IPS-15b (cell line): ENCODE measurements at regions not wholly inside any gene's neighbourhood (a gene's known extent, or its start where the extent isn't known, plus 50 kb on each side); places are given as distances from the start of the nearest gene placed in this dataset.

Experiments
- H3K27me3 ChIP-seq: one replicate; pipeline ENCODE4 v1.6.1; 2013; ENCODE audit warnings: low read length; ENCODE audit not compliant: control insufficient read depth, insufficient read depth
- H3K36me3 ChIP-seq: one replicate; pipeline ENCODE4 v1.6.1; 2013; ENCODE audit warnings: low read length; ENCODE audit not compliant: control insufficient read depth, insufficient read depth
- H3K4me1 ChIP-seq: one replicate; pipeline ENCODE4 v1.6.1; 2013; ENCODE audit warnings: mild to moderate bottlenecking, low read length; ENCODE audit not compliant: control insufficient read depth, insufficient read depth
- H3K4me3 ChIP-seq: one replicate; pipeline ENCODE4 v1.5.1; 2013; ENCODE audit warnings: low read depth, low read length
- H3K9ac ChIP-seq: one replicate; pipeline ENCODE4 v1.6.1; 2013; ENCODE audit warnings: low read depth, mild to moderate bottlenecking, low read length
- H3K9me3 ChIP-seq: one replicate; pipeline ENCODE4 v1.6.1; 2013; ENCODE audit warnings: mild to moderate bottlenecking, low read length; ENCODE audit not compliant: control insufficient read depth, insufficient read depth

DNA sequence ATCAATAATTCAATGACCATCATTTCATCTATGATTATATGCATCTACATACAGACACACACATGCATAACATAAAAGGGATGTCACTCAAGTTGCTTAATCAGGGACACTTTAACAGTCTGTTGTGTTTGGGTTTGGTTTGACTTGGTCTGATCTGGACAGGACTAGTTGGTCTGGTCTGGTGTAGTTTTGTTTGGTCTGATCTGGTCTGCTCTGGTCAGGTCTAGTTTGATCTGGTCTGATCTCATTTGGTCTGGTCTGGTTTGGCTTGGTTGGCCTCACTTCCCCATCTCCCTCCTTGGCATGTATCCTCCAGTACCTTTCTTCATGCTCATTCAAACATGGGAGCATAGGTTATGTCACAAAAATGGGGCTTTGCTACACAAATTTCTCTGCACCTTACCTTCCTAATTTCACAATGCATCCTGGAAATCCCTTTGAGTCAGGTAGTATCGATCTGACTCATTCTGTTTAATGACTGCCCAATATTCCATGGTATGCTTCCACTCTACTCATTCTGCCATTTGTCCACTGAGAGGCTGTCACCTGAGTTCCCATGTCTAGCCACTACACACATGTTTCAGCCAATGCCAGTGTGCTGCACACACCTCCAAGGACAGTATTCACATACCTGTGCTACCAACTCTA lies 73.0 kb upstream of the TPM1 start:
- H3K9ac ChIP-seq = no peak overlapping the region
- H3K9me3 ChIP-seq = no peaks in the 10 kb centered on the region
- H3K27me3 ChIP-seq = no peaks in the 10 kb centered on the region
- H3K36me3 ChIP-seq = no peaks in the 10 kb centered on the region
- H3K4me1 ChIP-seq = peaks cover 4% of the 10 kb centered on the region
- H3K4me3 ChIP-seq = no peak overlapping the region

DNA sequence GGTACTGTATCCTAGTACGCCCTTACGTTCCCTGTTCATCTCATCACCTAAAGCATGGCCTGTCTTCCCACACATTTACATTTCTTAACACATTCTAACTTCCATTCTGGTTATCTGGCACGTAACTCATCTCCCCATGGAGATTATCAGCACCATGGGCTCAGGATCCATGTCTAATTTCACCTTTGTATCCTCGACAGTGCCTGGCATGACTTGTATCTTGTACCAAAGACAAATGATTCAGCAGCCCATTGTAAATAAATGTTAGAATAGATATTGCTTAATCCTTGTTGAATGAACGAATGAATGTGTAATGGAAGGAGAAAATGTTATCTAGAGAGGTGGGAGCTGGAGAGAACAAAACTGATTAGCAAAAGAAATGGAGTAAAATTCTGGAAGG lies 69.7 kb upstream of the TPM1 start:
- H3K27me3 ChIP-seq = no peaks in the 10 kb centered on the region
- H3K4me1 ChIP-seq = peaks cover 6% of the 10 kb centered on the region
- H3K4me3 ChIP-seq = no peak overlapping the region
- no peaks in the 10 kb centered on the region for H3K9me3 ChIP-seq
- H3K9ac ChIP-seq = no peak overlapping the region
- H3K36me3 ChIP-seq = no peaks in the 10 kb centered on the region

DNA sequence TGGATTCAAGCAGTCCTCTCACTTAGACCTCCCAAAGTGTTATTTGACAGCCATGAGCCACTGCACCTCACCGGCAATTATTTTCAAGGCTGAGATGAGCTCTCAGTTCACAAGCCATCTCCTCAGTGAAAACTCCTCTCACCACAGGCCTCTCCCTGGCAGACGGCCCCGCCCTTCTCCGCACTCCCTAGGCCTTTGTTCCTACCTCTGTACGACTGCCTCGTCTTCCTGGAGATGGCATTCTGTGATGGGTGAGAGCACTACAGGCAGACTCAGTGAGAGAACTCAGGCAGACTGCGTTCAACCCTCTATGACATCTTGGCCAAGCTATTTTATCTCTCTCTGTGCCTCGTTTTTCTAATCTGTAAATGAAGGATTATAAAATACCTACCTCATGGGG lies 67.0 kb upstream of the TPM1 start:
- no peak overlapping the region for H3K4me3 ChIP-seq
- no peaks in the 10 kb centered on the region for H3K36me3 ChIP-seq
- no peaks in the 10 kb centered on the region for H3K9me3 ChIP-seq
- peaks cover 2% of the 10 kb centered on the region for H3K4me1 ChIP-seq
- H3K27me3 ChIP-seq = no peaks in the 10 kb centered on the region
- no peak overlapping the region for H3K9ac ChIP-seq

DNA sequence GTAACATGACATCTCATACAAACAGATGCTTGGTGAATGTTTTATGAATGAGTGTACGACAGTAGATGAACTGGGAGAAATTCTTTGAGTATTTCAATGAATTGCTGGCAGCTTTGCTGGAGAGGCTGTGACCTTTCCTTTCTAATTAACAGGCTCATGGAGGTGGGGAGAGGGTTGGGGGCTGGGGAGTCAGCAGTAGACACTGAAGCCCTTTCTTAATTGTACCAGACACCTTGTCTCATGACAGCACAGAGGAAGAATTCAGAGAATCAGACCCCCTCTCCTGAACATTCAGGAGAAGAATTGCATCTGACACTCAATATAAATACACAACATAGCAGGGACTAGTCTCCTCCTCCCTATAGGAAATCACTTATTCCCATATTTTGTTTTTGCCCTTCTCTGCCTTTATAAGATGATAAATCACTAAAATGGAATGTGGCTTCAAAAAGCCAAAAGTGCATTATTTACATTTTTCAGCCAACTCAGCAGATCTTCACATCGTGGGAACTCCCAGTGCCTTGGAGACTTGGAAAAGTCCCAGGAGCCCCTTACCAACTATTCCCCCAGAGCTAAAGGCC lies 66.2 kb upstream of the TPM1 start:
- Histone ChIP-seq H3K4me3 (no peak overlapping the region), H3K4me1 (peaks cover 2% of the 10 kb centered on the region), H3K9ac (no peak overlapping the region), H3K36me3 (no peaks in the 10 kb centered on the region), H3K9me3 (no peaks in the 10 kb centered on the region), H3K27me3 (no peaks in the 10 kb centered on the region)

DNA sequence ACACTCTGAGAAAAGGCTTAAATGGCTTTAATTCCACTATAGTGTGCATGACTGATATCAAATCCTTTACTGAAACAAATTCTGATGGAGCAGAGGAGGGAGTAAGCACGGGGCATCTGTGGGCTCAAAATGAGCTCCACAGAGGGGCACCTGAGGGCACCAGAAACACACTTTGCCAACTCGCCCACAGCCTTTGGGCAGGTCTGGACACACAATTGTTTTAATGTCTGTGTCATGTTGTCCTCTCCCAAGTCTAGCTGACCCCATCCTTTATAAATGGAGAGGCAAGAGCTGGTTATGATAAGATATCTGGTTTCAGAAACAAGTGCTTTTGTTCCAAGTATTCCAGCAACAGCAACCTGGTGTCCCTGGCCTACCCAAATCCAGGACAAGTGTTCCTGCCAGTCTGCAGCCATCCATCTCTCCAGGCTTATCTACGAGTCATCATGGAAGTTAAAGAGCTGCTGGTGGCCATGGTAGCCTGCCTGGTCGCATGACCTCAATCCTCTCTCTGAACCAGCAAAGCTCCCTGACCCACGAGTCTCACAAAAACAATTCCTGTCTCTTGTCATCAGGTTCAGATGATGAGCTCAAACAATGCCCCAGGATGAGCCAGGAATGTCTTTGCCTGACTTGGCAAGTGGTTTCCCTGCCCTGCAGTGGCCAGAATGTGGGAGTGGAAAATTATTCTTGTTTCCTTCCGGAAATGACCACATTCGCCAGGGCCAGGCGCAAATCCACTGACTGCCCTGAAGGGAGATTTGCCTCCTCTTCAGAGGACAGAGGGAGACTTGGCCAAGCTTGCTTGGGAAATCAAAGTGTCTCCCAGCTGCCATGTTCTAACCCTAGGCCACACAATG lies 64.4 kb upstream of the TPM1 start:
- Histone ChIP-seq H3K4me3 (no peak overlapping the region), H3K9ac (no peak overlapping the region)

DNA sequence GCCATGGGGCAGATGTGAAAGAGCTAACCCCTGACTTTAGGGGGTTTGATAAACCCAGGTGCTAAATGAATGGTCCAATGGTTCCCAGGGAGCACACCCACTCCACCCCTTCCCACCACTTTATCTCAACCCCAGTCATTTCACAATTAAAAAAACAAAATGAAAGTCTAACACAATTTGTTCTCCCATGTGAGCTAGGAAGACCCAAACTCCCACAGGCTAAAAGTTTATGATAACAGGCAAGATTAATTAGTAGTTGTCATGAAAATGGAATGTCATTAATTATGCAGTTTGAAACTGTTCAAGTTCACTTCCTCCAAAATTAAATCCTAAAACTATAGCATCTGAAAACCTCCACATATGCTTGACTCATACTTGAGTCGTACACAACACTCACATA lies 63.3 kb upstream of the TPM1 start:
- no peak overlapping the region for H3K9ac ChIP-seq
- peaks cover 2% of the 10 kb centered on the region for H3K4me1 ChIP-seq
- H3K27me3 ChIP-seq = no peaks in the 10 kb centered on the region
- no peaks in the 10 kb centered on the region for H3K9me3 ChIP-seq
- no peak overlapping the region for H3K4me3 ChIP-seq
- H3K36me3 ChIP-seq = no peaks in the 10 kb centered on the region

More for the DNA sequence above, 64.4 kb upstream of the TPM1 start:
- no peaks in the 10 kb centered on the region for H3K36me3 ChIP-seq
- H3K27me3 ChIP-seq = no peaks in the 10 kb centered on the region
- H3K9me3 ChIP-seq = no peaks in the 10 kb centered on the region
- peaks cover 2% of the 10 kb centered on the region for H3K4me1 ChIP-seq

DNA sequence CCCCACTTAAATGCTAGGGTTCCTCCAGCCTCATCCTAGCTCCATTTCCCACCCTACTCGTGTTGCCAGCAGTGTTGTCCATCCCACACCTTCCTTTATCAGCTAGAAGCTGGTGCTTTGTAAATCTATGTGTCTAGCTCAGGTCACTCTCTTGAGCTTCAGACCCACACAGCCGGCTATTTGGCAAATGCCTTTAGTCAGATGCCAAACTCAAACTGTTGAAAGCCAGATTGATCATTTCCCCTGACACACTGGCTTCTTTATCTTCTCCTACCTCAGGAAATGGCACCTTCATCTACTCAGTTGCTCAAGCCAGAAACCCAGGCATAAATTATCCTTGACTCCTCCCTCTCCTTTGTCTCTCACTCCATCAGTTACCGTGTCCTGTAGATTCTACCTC lies 61.5 kb upstream of the TPM1 start:
- Histone ChIP-seq H3K4me1 (no peaks in the 10 kb centered on the region), H3K9ac (no peak overlapping the region), H3K36me3 (no peaks in the 10 kb centered on the region), H3K9me3 (no peaks in the 10 kb centered on the region), H3K27me3 (no peaks in the 10 kb centered on the region), H3K4me3 (no peak overlapping the region)

DNA sequence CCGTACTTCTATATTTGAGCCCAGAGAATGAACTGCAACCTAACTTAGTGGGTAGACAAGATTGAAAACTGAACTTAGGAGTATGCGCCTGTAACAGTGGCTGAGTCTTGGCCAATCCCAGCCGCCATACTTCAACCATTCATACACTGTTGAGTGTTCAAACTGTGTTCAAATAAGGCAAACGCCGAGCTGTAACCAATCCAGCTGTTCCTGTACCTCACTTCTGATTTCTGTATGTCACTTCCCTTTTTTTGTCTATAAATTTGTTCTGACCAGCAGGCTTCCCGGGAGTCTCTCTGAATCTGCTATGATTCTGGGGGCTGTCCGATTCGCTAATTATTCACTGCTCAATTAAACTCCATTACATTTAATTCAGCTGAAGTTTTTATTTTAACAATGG lies 58.6 kb upstream of the TPM1 start:
- Histone ChIP-seq H3K4me3 (no peak overlapping the region), H3K9me3 (no peaks in the 10 kb centered on the region), H3K4me1 (no peaks in the 10 kb centered on the region), H3K27me3 (no peaks in the 10 kb centered on the region), H3K9ac (no peak overlapping the region), H3K36me3 (no peaks in the 10 kb centered on the region)

DNA sequence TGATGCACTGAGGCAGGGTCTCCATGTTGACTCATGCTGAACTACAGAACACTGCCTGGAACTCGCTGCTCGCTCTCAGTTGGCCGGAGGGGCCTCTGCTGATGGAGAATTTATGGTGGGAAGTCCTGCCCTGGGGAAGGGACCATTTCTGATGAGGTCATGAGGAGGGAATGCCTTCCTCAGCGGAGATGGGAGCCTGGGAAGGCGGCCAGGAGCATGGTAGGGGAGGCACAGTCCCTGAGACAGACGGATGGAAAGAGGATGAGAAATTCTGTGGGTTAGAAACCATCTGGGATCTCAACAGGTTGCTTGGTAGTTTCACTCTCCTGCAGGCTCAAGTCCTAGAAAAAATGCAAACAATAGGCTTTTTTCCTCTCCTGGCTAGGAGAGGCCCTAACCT lies 56.8 kb upstream of the TPM1 start:
- Histone ChIP-seq H3K9me3 (no peaks in the 10 kb centered on the region), H3K27me3 (no peaks in the 10 kb centered on the region), H3K36me3 (no peaks in the 10 kb centered on the region), H3K9ac (no peak overlapping the region), H3K4me3 (no peak overlapping the region), H3K4me1 (no peaks in the 10 kb centered on the region)

DNA sequence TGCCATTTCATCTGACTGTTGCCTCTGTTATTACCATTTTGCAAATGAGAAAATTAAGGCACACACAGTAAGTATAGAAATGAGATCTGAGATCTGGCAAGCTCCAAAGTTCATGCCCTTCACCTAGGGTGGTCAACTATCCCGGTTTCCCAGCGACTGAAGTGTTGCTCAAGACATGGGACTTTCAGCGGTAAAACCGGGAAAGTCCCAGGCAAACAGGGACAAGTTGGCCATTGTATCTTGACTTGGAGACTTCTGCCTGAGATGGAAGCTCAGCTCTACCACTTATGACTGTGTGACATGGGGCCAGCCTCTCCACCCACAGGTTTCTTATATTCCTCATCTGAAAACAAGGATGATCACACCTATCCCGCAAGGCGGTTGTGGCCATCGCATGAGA lies 55.6 kb upstream of the TPM1 start:
- Histone ChIP-seq H3K27me3 (no peaks in the 10 kb centered on the region), H3K9ac (no peak overlapping the region), H3K36me3 (no peaks in the 10 kb centered on the region), H3K4me1 (no peaks in the 10 kb centered on the region), H3K4me3 (no peak overlapping the region), H3K9me3 (no peaks in the 10 kb centered on the region)

DNA sequence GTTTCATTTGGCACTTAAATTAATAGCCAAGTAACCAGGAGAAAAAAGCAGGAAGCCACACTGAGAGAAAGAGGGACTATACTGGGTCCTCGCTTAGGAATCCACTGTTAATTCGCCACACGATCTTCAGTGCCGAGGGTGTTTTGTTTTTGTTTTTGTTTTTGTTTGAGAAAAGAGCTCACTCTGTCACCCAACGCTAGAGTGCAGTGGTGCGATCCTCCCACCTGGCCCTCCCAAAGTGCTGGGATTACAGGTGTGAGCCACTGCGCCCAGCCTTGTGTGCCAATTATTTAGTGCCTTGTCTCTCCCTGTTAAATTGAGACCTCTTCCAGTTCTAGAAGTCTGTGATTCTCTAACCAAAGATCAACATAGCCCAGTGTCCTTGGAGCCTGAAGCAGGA lies 53.8 kb upstream of the TPM1 start:
- Histone ChIP-seq H3K9ac (no peak overlapping the region), H3K27me3 (no peaks in the 10 kb centered on the region), H3K9me3 (no peaks in the 10 kb centered on the region), H3K4me1 (no peaks in the 10 kb centered on the region), H3K36me3 (no peaks in the 10 kb centered on the region), H3K4me3 (no peak overlapping the region)
